ENCODE measurements at regions not wholly inside any gene's neighbourhood (a gene's known extent, or its start where the extent isn't known, plus 50 kb on each side); places are given as distances from the start of the nearest gene placed in this dataset.

DNA sequence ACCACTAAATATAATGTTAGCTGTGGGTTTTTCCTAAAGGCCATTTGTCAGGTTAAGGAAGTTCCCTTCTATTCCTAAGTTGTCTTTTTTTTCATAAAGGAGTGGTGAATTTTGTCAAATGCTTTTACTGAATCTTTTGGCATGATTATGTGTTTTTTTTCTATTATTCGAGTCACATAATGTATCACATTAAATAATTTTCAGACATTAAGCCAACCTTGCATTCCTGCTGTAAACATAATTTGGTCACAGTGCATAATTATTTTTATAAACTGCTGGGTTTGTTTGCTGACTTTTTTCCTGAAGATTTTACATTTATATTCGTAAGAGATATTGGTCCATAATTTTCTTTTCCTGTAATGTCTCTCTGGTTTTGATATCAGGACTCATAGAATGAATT is 101.8 kb upstream of the SPRED1 start:
- Histone ChIP-seq H4K20me1 (ENCODE audit: insufficient read depth) (no peaks in the 10 kb centered on the region), H3K4me2 (ENCODE audit: low read length) (no peak overlapping the region), H3K27me3 (ENCODE audit: insufficient read depth, low read length) (no peaks in the 10 kb centered on the region), H2AFZ (ENCODE audit: low read depth, low read length, poor library complexity, severe bottlenecking) (no peak overlapping the region), H3K79me2 (ENCODE audit: insufficient read depth, low read length) (no peaks in the 10 kb centered on the region), H3K4me3 (replicated peaks in 1 of 2; ENCODE audit: low read depth in 1 of 2, low read length in 2 of 2) (no peak overlapping the region), H3K9me2 (ENCODE audit: insufficient read depth) (no peaks in the 10 kb centered on the region), H3K9me3 (ENCODE audit: control insufficient read depth in 1 of 2, insufficient read depth in 1 of 2, low read depth in 1 of 2, low read length in 2 of 2) (peaks cover 0 to 5% of the 10 kb centered on the region in 2 experiments; a peak in 1 of 4 replicates), H3K4me1 (ENCODE audit: control insufficient read depth in 1 of 2, insufficient read depth in 2 of 2, low read length in 2 of 2) (no peaks in the 10 kb centered on the region), H3K9ac (ENCODE audit: low read length) (no peak overlapping the region), H3K27ac (ENCODE audit: low read depth, low read length) (no peak overlapping the region), H3K36me3 (ENCODE audit: control insufficient read depth in 1 of 2, insufficient read depth in 2 of 2, low read length in 2 of 2) (no peaks in the 10 kb centered on the region)
- intact Hi-C loops (cut with micrococcal nuclease), result no loop called here
- RAD21 ChIA-PET (ENCODE audit: low non-redundant PET in 1 of 2, low total read pairs in 2 of 2, uncharacterized antibody in 2 of 2, unreplicated experiment in 2 of 2), result no interaction called here
- ATAC-seq (no peak), DNase-seq (ENCODE audit: low read depth, low spot score) (no peak)
- CTCF ChIA-PET, result no interaction called here
- TF ChIP-seq, protein P1, sequence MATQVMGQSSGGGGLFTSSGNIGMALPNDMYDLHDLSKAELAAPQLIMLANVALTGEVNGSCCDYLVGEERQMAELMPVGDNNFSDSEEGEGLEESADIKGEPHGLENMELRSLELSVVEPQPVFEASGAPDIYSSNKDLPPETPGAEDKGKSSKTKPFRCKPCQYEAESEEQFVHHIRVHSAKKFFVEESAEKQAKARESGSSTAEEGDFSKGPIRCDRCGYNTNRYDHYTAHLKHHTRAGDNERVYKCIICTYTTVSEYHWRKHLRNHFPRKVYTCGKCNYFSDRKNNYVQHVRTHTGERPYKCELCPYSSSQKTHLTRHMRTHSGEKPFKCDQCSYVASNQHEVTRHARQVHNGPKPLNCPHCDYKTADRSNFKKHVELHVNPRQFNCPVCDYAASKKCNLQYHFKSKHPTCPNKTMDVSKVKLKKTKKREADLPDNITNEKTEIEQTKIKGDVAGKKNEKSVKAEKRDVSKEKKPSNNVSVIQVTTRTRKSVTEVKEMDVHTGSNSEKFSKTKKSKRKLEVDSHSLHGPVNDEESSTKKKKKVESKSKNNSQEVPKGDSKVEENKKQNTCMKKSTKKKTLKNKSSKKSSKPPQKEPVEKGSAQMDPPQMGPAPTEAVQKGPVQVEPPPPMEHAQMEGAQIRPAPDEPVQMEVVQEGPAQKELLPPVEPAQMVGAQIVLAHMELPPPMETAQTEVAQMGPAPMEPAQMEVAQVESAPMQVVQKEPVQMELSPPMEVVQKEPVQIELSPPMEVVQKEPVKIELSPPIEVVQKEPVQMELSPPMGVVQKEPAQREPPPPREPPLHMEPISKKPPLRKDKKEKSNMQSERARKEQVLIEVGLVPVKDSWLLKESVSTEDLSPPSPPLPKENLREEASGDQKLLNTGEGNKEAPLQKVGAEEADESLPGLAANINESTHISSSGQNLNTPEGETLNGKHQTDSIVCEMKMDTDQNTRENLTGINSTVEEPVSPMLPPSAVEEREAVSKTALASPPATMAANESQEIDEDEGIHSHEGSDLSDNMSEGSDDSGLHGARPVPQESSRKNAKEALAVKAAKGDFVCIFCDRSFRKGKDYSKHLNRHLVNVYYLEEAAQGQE (IDR thresholded peaks at IDR 0.05; ENCODE audit: low read depth), result no peak
- TF ChIP-seq RAD21 (IDR thresholded peaks at IDR 0.05; ENCODE audit: low read depth) (no peak), FOSL1 (IDR thresholded peaks at IDR 0.05; ENCODE audit: low read depth) (no peak), ZFX (IDR thresholded peaks at IDR 0.05) (no peak), EGR1 (IDR thresholded peaks at IDR 0.05; ENCODE audit: low read depth) (no peak), SRF (IDR thresholded peaks at IDR 0.05; ENCODE audit: low read depth) (no peak), CBX3 (IDR thresholded peaks at IDR 0.05; ENCODE audit: low read depth) (no peak), YY1 (IDR thresholded peaks at IDR 0.05; ENCODE audit: extremely low read depth, insufficient replicate concordance, low read depth, low read length) (no peak), POLR2A (IDR thresholded peaks at IDR 0.05; ENCODE audit: borderline replicate concordance, extremely low read depth, insufficient read depth, insufficient read length) (no peak), TCF7L2 (IDR thresholded peaks at IDR 0.05; ENCODE audit: borderline replicate concordance, extremely low read depth, insufficient read depth, insufficient read length) (no peak), SIN3A (IDR thresholded peaks at IDR 0.05; ENCODE audit: low read depth) (no peak), POLR2AphosphoS5 (IDR thresholded peaks at IDR 0.05; ENCODE audit: low read depth, low read length) (no peak), ZNF274 (IDR thresholded peaks at IDR 0.05; ENCODE audit: low read depth, low read length) (no peak)
- TF ChIP-seq, protein P2, sequence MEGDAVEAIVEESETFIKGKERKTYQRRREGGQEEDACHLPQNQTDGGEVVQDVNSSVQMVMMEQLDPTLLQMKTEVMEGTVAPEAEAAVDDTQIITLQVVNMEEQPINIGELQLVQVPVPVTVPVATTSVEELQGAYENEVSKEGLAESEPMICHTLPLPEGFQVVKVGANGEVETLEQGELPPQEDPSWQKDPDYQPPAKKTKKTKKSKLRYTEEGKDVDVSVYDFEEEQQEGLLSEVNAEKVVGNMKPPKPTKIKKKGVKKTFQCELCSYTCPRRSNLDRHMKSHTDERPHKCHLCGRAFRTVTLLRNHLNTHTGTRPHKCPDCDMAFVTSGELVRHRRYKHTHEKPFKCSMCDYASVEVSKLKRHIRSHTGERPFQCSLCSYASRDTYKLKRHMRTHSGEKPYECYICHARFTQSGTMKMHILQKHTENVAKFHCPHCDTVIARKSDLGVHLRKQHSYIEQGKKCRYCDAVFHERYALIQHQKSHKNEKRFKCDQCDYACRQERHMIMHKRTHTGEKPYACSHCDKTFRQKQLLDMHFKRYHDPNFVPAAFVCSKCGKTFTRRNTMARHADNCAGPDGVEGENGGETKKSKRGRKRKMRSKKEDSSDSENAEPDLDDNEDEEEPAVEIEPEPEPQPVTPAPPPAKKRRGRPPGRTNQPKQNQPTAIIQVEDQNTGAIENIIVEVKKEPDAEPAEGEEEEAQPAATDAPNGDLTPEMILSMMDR (IDR thresholded peaks at IDR 0.05 in 2 of 3, conservative IDR thresholded peaks at IDR 0.05 in 1 of 3; ENCODE audit: borderline replicate concordance in 1 of 3, insufficient read depth in 1 of 3, low read depth in 2 of 3, low read length in 2 of 3), result no peak
- TF ChIP-seq, protein P3, sequence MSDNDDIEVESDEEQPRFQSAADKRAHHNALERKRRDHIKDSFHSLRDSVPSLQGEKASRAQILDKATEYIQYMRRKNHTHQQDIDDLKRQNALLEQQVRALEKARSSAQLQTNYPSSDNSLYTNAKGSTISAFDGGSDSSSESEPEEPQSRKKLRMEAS (IDR thresholded peaks at IDR 0.05), result no peak
- TF ChIP-seq, protein P4, sequence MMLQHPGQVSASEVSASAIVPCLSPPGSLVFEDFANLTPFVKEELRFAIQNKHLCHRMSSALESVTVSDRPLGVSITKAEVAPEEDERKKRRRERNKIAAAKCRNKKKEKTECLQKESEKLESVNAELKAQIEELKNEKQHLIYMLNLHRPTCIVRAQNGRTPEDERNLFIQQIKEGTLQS (IDR thresholded peaks at IDR 0.05), result no peak
- BruUV-seq (replicated peaks), result no TSS peak
- POLR2A ChIA-PET, result no interaction called here

All from HCT116 (cell line).